B cell (primary cell): ENCODE measurements at regions not wholly inside any gene's neighbourhood (a gene's known extent, or its start where the extent isn't known, plus 50 kb on each side); places are given as distances from the start of the nearest gene placed in this dataset.

Source experiments
- ATAC-seq: fragments of 200-7000 bp; cut with Tn5 transposase; one replicate; pipeline ENCODE4 v1.10.0; 2021; ENCODE audit warnings: low read depth, mild to moderate bottlenecking, moderate number of reproducible peaks, moderate library complexity
- CTCF ChIA-PET: fragments of 350-600 bp; sonication (Branson Sonifier 250); formaldehyde crosslinking; loops from one replicate; lab custom pipeline; 2021; ENCODE audit warnings: antibody characterized with exemption, inconsistent platforms; lab: Charles Lee
- POLR2A ChIA-PET: fragments of 350-600 bp; sonication (Branson Sonifier 250); formaldehyde crosslinking; loops from one replicate; lab custom pipeline; 2021; ENCODE audit warnings: antibody characterized with exemption; lab: Charles Lee
- DNase-seq: peaks from one replicate; pipeline ENCODE4 v3.0.0; 2013
- H2AFZ ChIP-seq: 2 replicates; pipeline ENCODE4 v1.6.1; 2012; ENCODE audit warnings: mild to moderate bottlenecking, low read depth, low read length; ENCODE audit not compliant: insufficient read depth, poor library complexity, severe bottlenecking
- H3K27ac ChIP-seq, 2 donors: 1 replicate in 1 of 2; 2 replicates in 1 of 2; pipeline ENCODE4 v1.5.1; 2012 to 2013; ENCODE audit warnings: low read length in 2 of 2, mild to moderate bottlenecking in 2 of 2, moderate library complexity in 1 of 2
- H3K27me3 ChIP-seq, 4 experiments: fragments of 200-600 bp in 1 of 4; sonication (generic) in 1 of 4; replicated peaks in 1 of 4; 1 replicate in 2 of 4; 2 replicates in 2 of 4; pipeline versions ENCODE4 v1.6.1 to v1.7.0; 2013 to 2016; ENCODE audit warnings: low read length in 3 of 4, mild to moderate bottlenecking in 2 of 4, mixed read lengths in 1 of 4, moderate library complexity in 1 of 4; ENCODE audit not compliant: insufficient read depth in 4 of 4, control insufficient read depth in 3 of 4; ENCODE audit errors: control extremely low read depth in 1 of 4
- H3K36me3 ChIP-seq, 2 experiments: replicated peaks in 1 of 2; 1 replicate in 1 of 2; 2 replicates in 1 of 2; pipeline versions ENCODE4 v1.6.1 to v1.7.1; 2013; ENCODE audit warnings: low read length in 1 of 2; ENCODE audit not compliant: insufficient read depth in 2 of 2, control insufficient read depth in 1 of 2; ENCODE audit errors: control extremely low read depth in 1 of 2, extremely low read depth in 1 of 2
- H3K4me1 ChIP-seq, 2 donors: fragments of 200-600 bp in 1 of 2; sonication (generic) in 1 of 2; 1 replicate in 1 of 2; 2 replicates in 1 of 2; pipeline versions ENCODE4 v1.5.1 to v1.6.1; 2013 to 2017; ENCODE audit warnings: low read length in 2 of 2; ENCODE audit not compliant: control insufficient read depth in 2 of 2, insufficient read depth in 2 of 2
- H3K4me2 ChIP-seq: replicated peaks from 2 replicates; pipeline ENCODE3; 2012; ENCODE audit warnings: mild to moderate bottlenecking, low read depth, low read length; ENCODE audit not compliant: poor library complexity, severe bottlenecking
- H3K4me3 ChIP-seq, 5 experiments: fragments of 200-600 bp in 1 of 5; sonication (generic) in 1 of 5; 1 replicate in 3 of 5; 2 replicates in 2 of 5; pipeline versions ENCODE4 v1.5.1 to v1.7.0; 2011 to 2016; ENCODE audit warnings: low read length in 4 of 5, mild to moderate bottlenecking in 4 of 5, low read depth in 2 of 5, control low read depth in 1 of 5, moderate library complexity in 1 of 5; ENCODE audit not compliant: insufficient read depth in 1 of 5; ENCODE audit errors: control extremely low read depth in 1 of 5, extremely low read depth in 1 of 5
- H3K79me2 ChIP-seq: fragments of 200-600 bp; sonication (generic); one replicate; pipeline ENCODE4 v1.6.0; 2016; ENCODE audit warnings: low read length; ENCODE audit not compliant: control insufficient read depth, insufficient read depth
- H3K9ac ChIP-seq: fragments of 200-600 bp; sonication (generic); 2 replicates; pipeline ENCODE4 v1.6.1; 2017; ENCODE audit warnings: mild to moderate bottlenecking, low read length, moderate library complexity
- H3K9me3 ChIP-seq, 3 donors: one replicate each; pipeline versions ENCODE4 v1.6.1 to v1.7.1; 2013; ENCODE audit warnings: low read length in 2 of 3; ENCODE audit not compliant: control insufficient read depth in 2 of 3, insufficient read depth in 1 of 3; ENCODE audit errors: control extremely low read depth in 1 of 3
- H4K20me1 ChIP-seq: 2 replicates; pipeline ENCODE4 v1.6.0; 2012; ENCODE audit warnings: mild to moderate bottlenecking, low read length; ENCODE audit not compliant: insufficient read depth, control insufficient read depth, poor library complexity, severe bottlenecking
- H3K27ac Mint-ChIP-seq: one replicate; pipeline ENCODE4 v1.8.0; 2021; ENCODE audit warnings: mixed read lengths
- H3K27me3 Mint-ChIP-seq: one replicate; pipeline ENCODE4 v1.8.0; 2021; ENCODE audit warnings: mixed read lengths
- H3K4me1 Mint-ChIP-seq: one replicate; pipeline ENCODE4 v1.8.0; 2021; ENCODE audit warnings: mixed read lengths
- H3K4me3 Mint-ChIP-seq: one replicate; pipeline ENCODE4 v1.8.0; 2021; ENCODE audit warnings: mixed read lengths
- H3K9me3 Mint-ChIP-seq: one replicate; pipeline ENCODE4 v1.8.0; 2022; ENCODE audit warnings: mixed read lengths; ENCODE audit not compliant: insufficient read depth
- CTCF ChIP-seq: fragments of 200-600 bp; IDR thresholded peaks from one replicate; pipeline ENCODE4 v1.8.0; 2022; ENCODE audit warnings: antibody characterized with exemption, mild to moderate bottlenecking
- EZH2 ChIP-seq: IDR thresholded peaks from 2 replicates; pipeline ENCODE4 v1.6.1; 2012; ENCODE audit warnings: borderline replicate concordance, low read depth, mild to moderate bottlenecking, moderate library complexity, low read length; ENCODE audit not compliant: insufficient read depth, poor library complexity, severe bottlenecking
- WGBS: methylation state at CpG from one replicate; pipeline ENCODE4 v1.1.5; 2013; ENCODE audit warnings: missing lambda C conversion rate; ENCODE audit not compliant: insufficient coverage; 5-methylcytosine and 5-hydroxymethylcytosine counted together
- intact Hi-C: fragments of 100-400 bp; cut with micrococcal nuclease; formaldehyde crosslinking; loops from one replicate; pipeline ENCODE4 v1.10.0; 2022

GRCh38 chr1:189899686-189900425 lies 577.8 kb downstream of the BRINP3 start:
- no peak for ATAC-seq
- no peak overlapping the region for H2AFZ ChIP-seq
- H3K27me3 ChIP-seq: no peaks in the 10 kb centered on the region
- H4K20me1 ChIP-seq: no peaks in the 10 kb centered on the region
- TF ChIP-seq CTCF: no peak
- no peaks in the 10 kb centered on the region for H3K79me2 ChIP-seq
- H3K4me3 ChIP-seq: no peak overlapping the region
- H3K4me1 ChIP-seq: no peaks in the 10 kb centered on the region
- WGBS: no CpG with 5 or more reads among the region's 1 CpG
- intact Hi-C loops: no loop called here
- Mint-ChIP-seq H3K27ac (no peak overlapping the region), H3K27me3 (no peaks in the 10 kb centered on the region), H3K9me3 (peaks cover 3% of the 10 kb centered on the region), H3K4me1 (no peaks in the 10 kb centered on the region), H3K4me3 (no peak overlapping the region)
- ChIA-PET CTCF (no interaction called here), POLR2A (no interaction called here)
- no peak overlapping the region for H3K4me2 ChIP-seq
- no peak overlapping the region for H3K27ac ChIP-seq
- no peaks in the 10 kb centered on the region for H3K36me3 ChIP-seq
- DNase-seq: no peak
- H3K9ac ChIP-seq: no peak overlapping the region
- H3K9me3 ChIP-seq: no peaks in the 10 kb centered on the region

- TF ChIP-seq EZH2: no peak
- no peak for TF ChIP-seq CTCF
- ATAC-seq: no peak
- Histone ChIP-seq H3K4me2 (no peak overlapping the region), H3K36me3 (no peaks in the 10 kb centered on the region), H2AFZ (no peak overlapping the region), H3K9me3 (no peaks in the 10 kb centered on the region), H3K9ac (no peak overlapping the region), H3K27ac (no peak overlapping the region), H4K20me1 (no peaks in the 10 kb centered on the region), H3K27me3 (no peaks in the 10 kb centered on the region), H3K79me2 (no peaks in the 10 kb centered on the region), H3K4me1 (no peaks in the 10 kb centered on the region), H3K4me3 (no peak overlapping the region)
- Mint-ChIP-seq H3K4me3 (no peak overlapping the region), H3K27ac (no peak overlapping the region), H3K9me3 (peaks cover 4% of the 10 kb centered on the region), H3K4me1 (no peaks in the 10 kb centered on the region), H3K27me3 (no peaks in the 10 kb centered on the region)
- CTCF ChIA-PET: no interaction called here
- intact Hi-C loops: no loop called here
- no CpG with 5 or more reads among the region's 2 CpGs for WGBS
- DNase-seq: no peak
- POLR2A ChIA-PET: no interaction called here
These were observed 573.2 kb downstream of the BRINP3 start for GRCh38 chr1:189904509-189904908.
